ACC112 (cell line): ENCODE measurements at regions not wholly inside any gene's neighbourhood (a gene's known extent, or its start where the extent isn't known, plus 50 kb on each side); places are given as distances from the start of the nearest gene placed in this dataset.
A peak's percentile ranks its signal among the peaks of the same experiment; 100 is the strongest.
"Not testable (repeated sequence)": the region's sequence is repeated elsewhere in the genome, so short reads cannot be mapped to it uniquely, and the experiment has no call there.

Source experiments
- H2AFZ ChIP-seq: fragments of 200-600 bp; sonication (generic); one replicate; pipeline ENCODE4 v1.6.0; 2017; ENCODE audit warnings: antibody characterized with exemption, low read length; ENCODE audit not compliant: unreplicated experiment
- H3K27ac ChIP-seq: fragments of 200-600 bp; sonication (generic); 2 replicates; pipeline ENCODE4 v1.5.1; 2014; ENCODE audit warnings: low read depth, mild to moderate bottlenecking, antibody characterized with exemption, low read length, moderate library complexity
- H3K27me3 ChIP-seq: fragments of 200-600 bp; sonication (generic); 2 replicates; pipeline ENCODE4 v1.6.1; 2014; ENCODE audit warnings: mild to moderate bottlenecking, antibody characterized with exemption, low read length, moderate library complexity, mixed read lengths; ENCODE audit not compliant: insufficient read depth
- H3K36me3 ChIP-seq: fragments of 200-600 bp; sonication (generic); 2 replicates; pipeline ENCODE4 v1.6.1; 2016; ENCODE audit warnings: mild to moderate bottlenecking, antibody characterized with exemption, low read length, moderate library complexity, mixed read lengths; ENCODE audit not compliant: insufficient read depth
- H3K4me1 ChIP-seq: fragments of 200-600 bp; sonication (generic); one replicate; pipeline ENCODE4 v1.6.1; 2016; ENCODE audit warnings: low read length, mixed read lengths; ENCODE audit not compliant: insufficient read depth, unreplicated experiment, control insufficient read depth
- H3K4me3 ChIP-seq: fragments of 200-600 bp; sonication (generic); 2 replicates; pipeline ENCODE4 v1.5.1; 2014; ENCODE audit warnings: mild to moderate bottlenecking, low read depth, low read length
- H3K79me2 ChIP-seq: fragments of 200-600 bp; sonication (generic); one replicate; pipeline ENCODE4 v1.6.0; 2016; ENCODE audit warnings: low read length; ENCODE audit not compliant: control insufficient read depth, unreplicated experiment, insufficient read depth

DNA sequence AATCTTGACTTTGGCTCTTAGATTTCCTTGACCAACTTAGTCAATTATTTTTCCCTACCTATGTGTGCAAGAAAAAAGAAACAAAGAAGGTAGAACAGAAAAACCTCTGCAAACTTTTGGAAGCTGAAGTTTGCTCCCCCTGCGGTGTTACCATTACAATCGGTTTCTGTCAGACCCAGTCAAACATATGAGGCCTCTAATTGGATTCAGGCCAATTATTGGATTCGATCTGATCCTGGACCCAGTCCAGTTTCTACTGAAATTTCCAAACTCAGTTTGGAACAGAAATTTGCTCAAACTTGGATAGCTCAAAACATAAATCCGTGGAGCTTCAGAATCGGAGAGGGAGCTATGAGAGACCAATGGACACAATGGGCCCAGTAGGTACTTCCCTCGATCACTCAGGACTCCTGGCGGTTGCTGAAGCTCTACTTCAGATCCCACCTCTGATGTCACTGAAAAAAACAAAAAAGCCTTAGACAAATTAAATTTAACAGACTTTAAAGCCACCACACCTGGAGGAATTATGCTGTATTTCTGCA, 523.9 kb downstream of the DMRTA1 start:
- Histone ChIP-seq H2AFZ (no peak overlapping the region), H3K27me3 (no peaks in the 10 kb centered on the region), H3K27ac (no peak overlapping the region), H3K79me2 (no peaks in the 10 kb centered on the region), H3K4me1 (peaks cover under 1% of the 10 kb centered on the region), H3K36me3 (no peaks in the 10 kb centered on the region), H3K4me3 (no peak overlapping the region)

DNA sequence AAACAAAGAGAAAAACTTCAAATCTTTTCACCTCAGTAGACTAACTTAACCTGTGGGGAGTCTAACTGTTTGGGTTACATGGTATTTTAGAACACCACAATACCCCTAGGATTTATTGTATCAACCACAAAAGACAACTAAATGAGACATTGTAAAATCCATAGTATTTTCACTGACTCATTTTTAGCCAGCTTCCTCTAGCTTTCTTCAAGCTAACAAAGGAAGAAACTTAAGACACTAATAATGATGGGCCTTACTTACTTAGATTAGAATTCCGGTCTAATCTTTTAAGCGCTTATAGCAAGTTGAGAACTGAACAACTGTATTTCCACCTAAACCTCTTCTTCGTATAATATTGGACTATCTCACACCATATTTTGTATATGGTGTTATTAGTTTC, 529.3 kb downstream of the DMRTA1 start:
- H3K27me3 ChIP-seq: no peaks in the 10 kb centered on the region
- H2AFZ ChIP-seq: peak overlapping the region; percentile 44
- peak overlapping the region; percentile 41 for H3K27ac ChIP-seq
- no peak overlapping the region for H3K4me3 ChIP-seq
- no peaks in the 10 kb centered on the region for H3K36me3 ChIP-seq
- peaks cover 11% of the 10 kb centered on the region for H3K4me1 ChIP-seq
- no peaks in the 10 kb centered on the region for H3K79me2 ChIP-seq

DNA sequence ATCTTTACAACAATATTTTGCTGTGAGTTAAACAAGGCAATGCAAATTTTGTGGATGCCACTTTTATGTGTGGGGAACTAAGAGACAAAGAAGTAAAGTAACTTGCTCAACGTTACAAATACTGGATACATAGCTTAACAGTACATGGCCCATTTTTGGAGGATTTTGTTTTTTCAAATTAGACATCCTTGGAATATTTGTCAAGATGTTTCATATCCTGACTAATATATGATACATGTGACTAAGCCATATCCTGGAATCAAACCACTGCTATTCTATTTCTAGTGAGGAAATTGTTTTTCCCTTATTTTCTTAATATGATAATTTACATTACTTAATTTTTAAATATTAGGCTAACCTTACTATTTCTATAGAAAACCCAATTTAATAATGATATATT, 529.8 kb downstream of the DMRTA1 start:
- H3K4me3 ChIP-seq: no peak overlapping the region
- no peaks in the 10 kb centered on the region for H3K79me2 ChIP-seq
- H3K27me3 ChIP-seq: no peaks in the 10 kb centered on the region
- H2AFZ ChIP-seq: no peak overlapping the region
- H3K36me3 ChIP-seq: no peaks in the 10 kb centered on the region
- H3K27ac ChIP-seq: peak overlapping the region; percentile 41
- peaks cover 11% of the 10 kb centered on the region for H3K4me1 ChIP-seq

DNA sequence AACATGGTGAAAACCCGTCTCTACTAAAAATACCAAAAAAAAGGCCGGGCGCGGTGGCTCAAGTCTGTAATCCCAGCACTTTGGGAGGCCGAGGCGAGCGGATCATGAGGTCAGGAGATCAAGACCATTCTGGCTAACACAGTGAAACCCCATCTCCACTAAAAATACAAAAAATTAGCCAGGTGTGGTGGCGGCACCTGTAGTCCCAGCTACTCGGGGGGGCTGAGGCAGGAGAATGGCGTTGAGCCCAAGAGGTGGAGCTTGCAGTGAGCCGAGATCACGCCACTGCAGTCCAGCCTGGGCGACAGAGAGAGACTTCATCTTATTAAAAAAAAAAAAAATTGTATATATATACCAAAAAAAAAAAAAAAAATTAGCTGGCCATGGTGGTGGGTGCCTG, 533.8 kb downstream of the DMRTA1 start:
- H3K36me3 ChIP-seq: not testable (repeated sequence)

DNA sequence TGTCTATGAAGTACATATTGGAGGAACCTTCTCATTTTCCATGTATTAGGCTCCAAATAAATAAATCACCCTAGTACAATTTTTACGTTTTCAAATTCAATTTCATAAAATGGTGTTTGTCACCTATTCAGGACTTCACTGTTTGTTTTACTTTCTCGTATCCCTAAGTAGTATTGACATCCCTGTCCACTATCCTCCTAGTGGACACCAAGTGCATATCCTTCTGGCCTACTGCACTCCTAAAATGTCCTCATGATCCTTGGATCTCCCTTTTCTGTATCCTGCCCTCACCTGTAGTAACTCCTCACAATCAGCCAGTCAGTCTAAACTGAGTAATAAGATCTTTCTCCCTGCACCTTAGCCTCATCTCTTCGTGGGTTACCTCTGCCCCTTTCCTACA, 539.9 kb downstream of the DMRTA1 start:
- Histone ChIP-seq H3K79me2 (no peaks in the 10 kb centered on the region), H3K36me3 (no peaks in the 10 kb centered on the region), H3K4me3 (no peak overlapping the region), H3K4me1 (no peaks in the 10 kb centered on the region), H3K27ac (no peak overlapping the region), H2AFZ (no peak overlapping the region), H3K27me3 (no peaks in the 10 kb centered on the region)

More for the DNA sequence above, 533.8 kb downstream of the DMRTA1 start:
- H3K4me1 ChIP-seq: peaks cover 11% of the 10 kb centered on the region
- not testable (repeated sequence) for H3K4me3 ChIP-seq, H3K27ac ChIP-seq, H3K79me2 ChIP-seq, H3K27me3 ChIP-seq, H2AFZ ChIP-seq

DNA sequence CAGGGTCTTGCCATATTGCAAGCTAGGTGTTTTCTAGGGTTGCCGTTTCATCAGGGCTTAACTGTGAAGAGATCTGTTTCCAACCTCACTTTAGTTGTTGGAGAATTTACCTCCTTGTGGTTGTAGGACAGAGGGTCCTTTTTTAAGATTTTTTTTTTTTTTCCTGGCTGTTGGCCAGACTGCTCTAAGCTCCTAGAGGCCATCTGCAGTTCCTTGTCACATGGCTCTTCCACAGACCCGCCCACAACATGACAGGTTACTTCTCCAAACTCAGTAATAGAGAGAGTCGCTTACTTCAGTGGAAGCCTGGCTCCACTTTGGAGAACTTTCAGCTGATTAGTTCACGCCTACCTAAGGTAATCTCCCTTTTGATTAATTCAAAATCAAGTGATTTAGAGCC, 543.7 kb downstream of the DMRTA1 start:
- H3K36me3 ChIP-seq: no peaks in the 10 kb centered on the region

DNA sequence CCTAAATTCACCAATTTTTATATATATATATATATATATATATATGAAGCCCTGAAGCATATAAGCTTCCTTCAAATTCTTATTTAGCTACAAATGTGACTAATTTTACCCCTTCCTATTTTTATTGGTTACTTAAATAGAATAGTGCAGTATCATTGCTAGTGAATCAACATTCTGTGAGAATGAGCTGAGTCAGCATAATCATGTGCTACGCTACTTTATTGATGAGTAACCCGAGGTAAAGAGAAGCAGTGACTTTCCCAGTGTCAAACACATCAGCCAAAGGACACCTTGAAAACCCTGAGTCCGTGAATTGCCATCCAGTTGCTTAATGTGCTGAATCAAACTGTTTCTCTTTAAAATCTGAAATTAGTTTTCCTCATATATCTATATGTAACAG, 546.2 kb downstream of the DMRTA1 start:
- Histone ChIP-seq H3K36me3 (no peaks in the 10 kb centered on the region), H3K27ac (no peak overlapping the region), H3K4me1 (no peaks in the 10 kb centered on the region), H2AFZ (no peak overlapping the region), H3K27me3 (no peaks in the 10 kb centered on the region), H3K79me2 (no peaks in the 10 kb centered on the region), H3K4me3 (no peak overlapping the region)

More for the DNA sequence above, 543.7 kb downstream of the DMRTA1 start:
- H3K4me3 ChIP-seq: no peak overlapping the region
- H3K27me3 ChIP-seq: no peaks in the 10 kb centered on the region
- H2AFZ ChIP-seq: no peak overlapping the region
- H3K27ac ChIP-seq: no peak overlapping the region
- no peaks in the 10 kb centered on the region for H3K79me2 ChIP-seq
- H3K4me1 ChIP-seq: no peaks in the 10 kb centered on the region

DNA sequence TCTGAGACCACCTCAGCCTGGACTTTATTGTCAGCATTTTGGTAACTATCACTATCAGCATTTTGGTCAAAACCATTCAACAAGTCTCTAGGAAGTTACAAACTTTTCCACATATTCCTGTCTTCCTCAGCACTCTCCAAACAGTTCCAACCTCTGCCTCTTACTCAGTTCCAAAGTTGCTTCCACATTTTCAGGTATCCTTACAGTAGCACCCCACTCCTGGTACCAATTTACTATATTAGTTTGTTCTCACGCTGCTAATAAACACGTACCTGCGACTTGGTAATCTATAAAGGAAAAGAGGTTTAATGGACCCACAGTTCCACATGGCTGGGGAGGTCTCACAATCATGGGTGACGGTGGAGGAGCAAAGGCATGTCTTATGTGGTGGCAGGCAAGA, 551.3 kb downstream of the DMRTA1 start:
- no peaks in the 10 kb centered on the region for H3K79me2 ChIP-seq
- H3K36me3 ChIP-seq: no peaks in the 10 kb centered on the region
- no peak overlapping the region for H2AFZ ChIP-seq

DNA sequence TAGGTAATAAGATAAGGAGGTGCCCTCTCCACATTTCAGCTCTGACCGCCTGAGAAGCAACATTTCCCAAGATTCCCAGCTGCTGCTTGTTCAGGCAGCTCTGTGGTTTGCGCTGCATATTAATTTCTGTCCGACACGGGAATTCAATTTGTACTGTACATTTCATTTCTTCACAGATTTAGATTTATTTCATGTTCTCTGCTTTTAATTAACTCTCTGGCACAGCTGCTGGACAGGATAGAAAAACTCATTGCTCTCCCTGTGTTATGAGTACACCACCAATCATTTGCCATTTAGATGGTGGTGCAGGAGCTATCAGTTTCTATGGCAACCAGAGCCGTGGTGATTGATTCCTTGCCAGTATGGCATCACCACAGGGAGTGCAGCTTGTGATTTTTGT, 558.5 kb downstream of the DMRTA1 start:
- no peaks in the 10 kb centered on the region for H3K36me3 ChIP-seq
- H3K4me3 ChIP-seq: no peak overlapping the region
- H3K27me3 ChIP-seq: no peaks in the 10 kb centered on the region
- no peak overlapping the region for H2AFZ ChIP-seq
- no peak overlapping the region for H3K27ac ChIP-seq
- H3K4me1 ChIP-seq: no peaks in the 10 kb centered on the region
- H3K79me2 ChIP-seq: no peaks in the 10 kb centered on the region

More for the DNA sequence above, 551.3 kb downstream of the DMRTA1 start:
- Histone ChIP-seq H3K27ac (no peak overlapping the region), H3K4me3 (no peak overlapping the region), H3K4me1 (no peaks in the 10 kb centered on the region), H3K27me3 (no peaks in the 10 kb centered on the region)

DNA sequence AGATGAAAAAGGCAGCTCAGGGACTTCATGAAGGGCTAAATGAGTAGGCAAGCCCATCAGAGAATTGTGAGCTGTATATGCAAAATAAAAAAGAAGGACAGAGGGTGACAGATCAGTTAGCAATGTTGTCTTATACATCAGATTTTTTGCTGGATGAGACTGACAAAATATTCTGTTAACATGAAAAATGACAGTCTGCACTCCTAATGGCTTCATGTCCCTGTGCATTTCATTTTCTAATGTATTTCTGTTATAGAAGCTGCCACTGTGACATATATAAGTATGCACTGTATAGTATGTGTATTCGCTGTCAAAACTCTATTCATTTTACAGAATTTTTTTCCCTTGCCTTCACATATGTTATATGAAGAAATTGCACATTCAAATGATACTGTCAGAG, 559.5 kb downstream of the DMRTA1 start:
- no peaks in the 10 kb centered on the region for H3K4me1 ChIP-seq
- H3K79me2 ChIP-seq: no peaks in the 10 kb centered on the region
- H3K27ac ChIP-seq: no peak overlapping the region
- H3K27me3 ChIP-seq: no peaks in the 10 kb centered on the region
- H3K36me3 ChIP-seq: no peaks in the 10 kb centered on the region
- no peak overlapping the region for H2AFZ ChIP-seq
- H3K4me3 ChIP-seq: no peak overlapping the region

DNA sequence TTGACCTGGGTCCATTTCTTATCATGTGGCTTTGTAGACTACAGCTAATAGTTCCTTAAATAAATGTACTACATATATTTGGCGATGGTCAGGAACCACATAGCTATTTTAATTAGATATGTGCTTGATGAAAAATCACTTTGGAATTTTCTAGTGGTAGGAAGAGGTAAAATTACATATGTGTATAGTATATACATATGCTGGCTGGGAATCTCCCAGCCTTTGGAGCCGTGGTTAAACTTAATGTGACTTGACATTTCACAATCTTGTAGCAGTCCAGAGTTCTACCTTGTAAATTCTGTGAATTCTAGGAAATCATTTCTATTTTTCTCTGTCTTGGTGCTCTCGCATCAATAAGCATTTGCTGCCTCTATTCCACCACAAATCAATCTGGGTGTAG, 565.0 kb downstream of the DMRTA1 start:
- H3K4me3 ChIP-seq: no peak overlapping the region
- H3K27me3 ChIP-seq: no peaks in the 10 kb centered on the region
- H3K79me2 ChIP-seq: no peaks in the 10 kb centered on the region
- no peaks in the 10 kb centered on the region for H3K36me3 ChIP-seq
- H3K27ac ChIP-seq: no peak overlapping the region
- H3K4me1 ChIP-seq: no peaks in the 10 kb centered on the region
- H2AFZ ChIP-seq: no peak overlapping the region
